AG09309 (cell line): ENCODE measurements at regions not wholly inside any gene's neighbourhood (a gene's known extent, or its start where the extent isn't known, plus 50 kb on each side); places are given as distances from the start of the nearest gene placed in this dataset.

ENCODE experiments used
- DNase-seq: peaks from one replicate; pipeline ENCODE4 v3.0.0-alpha.2; 2010; ENCODE audit warnings: low read depth
- H3K4me3 ChIP-seq: 2 replicates; pipeline ENCODE4 v1.5.1; 2011; ENCODE audit warnings: mild to moderate bottlenecking, low read depth, low read length, moderate library complexity; ENCODE audit not compliant: control insufficient read depth
- CTCF ChIP-seq: IDR thresholded peaks from 2 replicates; pipeline ENCODE4 v1.5.1; 2011; ENCODE audit warnings: mild to moderate bottlenecking, low read depth, low read length, inconsistent platforms; ENCODE audit not compliant: insufficient read depth, control insufficient read depth; ENCODE audit errors: missing control alignments

DNA sequence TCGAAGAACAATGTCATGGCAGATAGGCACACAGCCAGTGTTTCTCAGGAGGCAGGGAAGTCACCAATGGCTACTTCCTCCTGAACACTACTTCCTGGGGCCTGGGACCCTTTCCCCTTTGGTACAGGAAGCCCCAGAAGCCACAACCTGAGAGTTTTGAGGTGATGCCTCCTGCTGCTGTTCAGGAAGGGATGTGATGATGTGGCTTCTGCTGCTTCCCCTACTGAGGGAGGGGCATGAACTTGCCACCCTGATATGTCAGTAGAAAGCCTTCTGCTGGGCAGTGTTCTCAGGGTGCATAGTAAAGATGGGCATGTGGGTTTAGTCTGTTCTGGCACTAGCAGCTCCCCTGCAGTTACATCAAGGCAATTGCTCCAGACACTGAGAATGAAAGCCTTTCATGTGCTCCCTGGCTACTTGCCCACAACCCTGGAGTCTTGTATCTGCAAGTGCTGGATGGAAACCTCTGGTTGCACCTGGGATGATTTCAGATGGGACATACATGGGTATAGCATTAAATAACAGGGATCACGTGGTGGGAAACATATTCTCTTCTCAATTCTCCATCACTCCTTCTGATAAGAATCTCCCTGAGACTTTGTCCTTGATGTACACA lies 69.3 kb downstream of the ADRA2A start:
- no peak for TF ChIP-seq CTCF
- no peak for DNase-seq
- H3K4me3 ChIP-seq: no peak overlapping the region

DNA sequence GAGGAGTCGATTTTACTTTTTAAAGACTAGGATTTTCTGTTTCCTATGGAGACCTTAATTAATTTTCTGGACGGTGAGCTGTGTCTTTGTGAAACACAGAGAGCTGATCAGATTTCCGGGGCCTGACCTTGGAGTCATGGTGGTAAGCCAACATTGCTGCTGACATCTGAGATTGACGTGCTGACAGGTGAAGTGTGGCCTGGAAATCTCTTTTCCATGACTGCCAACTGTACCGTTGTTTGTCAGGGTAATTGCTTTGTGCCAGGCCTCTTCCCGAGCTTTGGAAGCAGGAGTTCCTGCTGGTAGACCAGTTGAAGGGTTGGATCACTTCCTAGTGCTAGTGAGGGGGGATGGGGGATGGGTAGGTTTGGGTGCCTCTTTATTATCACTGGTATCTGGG lies 71.2 kb downstream of the ADRA2A start:
- DNase-seq: no peak
- H3K4me3 ChIP-seq: no peak overlapping the region
- TF ChIP-seq CTCF: no peak

- no peak for DNase-seq
- no peak for TF ChIP-seq CTCF
- H3K4me3 ChIP-seq: no peak overlapping the region
These were observed 71.6 kb downstream of the ADRA2A start for GRCh38 chr10:111148440-111148839.

GRCh38 chr10:111150691-111151090 lies 73.9 kb downstream of the ADRA2A start:
- no peak for DNase-seq
- H3K4me3 ChIP-seq: no peak overlapping the region
- no peak for TF ChIP-seq CTCF

GRCh38 chr10:111151595-111152307 lies 74.9 kb downstream of the ADRA2A start:
- no peak for TF ChIP-seq CTCF
- H3K4me3 ChIP-seq: no peak overlapping the region
- DNase-seq: no peak

DNA sequence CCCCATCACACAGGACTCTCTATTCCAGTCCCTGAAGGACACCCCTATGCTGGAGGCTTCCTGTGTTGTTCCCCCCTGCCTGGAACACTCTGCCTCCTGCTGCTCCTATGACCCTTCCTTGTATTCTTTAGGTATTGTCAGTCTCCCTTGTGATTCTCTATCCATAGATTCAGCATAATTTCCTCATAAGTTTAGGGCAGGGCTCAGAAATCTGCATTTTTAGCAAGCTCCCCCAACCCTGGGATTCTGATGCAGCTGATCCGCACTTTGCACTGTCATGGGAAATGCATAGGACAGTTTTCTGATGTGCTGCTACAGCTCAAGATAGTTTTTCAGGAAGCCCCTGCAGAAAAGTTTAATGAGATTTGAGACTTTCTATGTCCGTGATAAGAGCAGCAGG lies 79.9 kb downstream of the ADRA2A start:
- H3K4me3 ChIP-seq: no peak overlapping the region
- TF ChIP-seq CTCF: no peak
- DNase-seq: no peak

DNA sequence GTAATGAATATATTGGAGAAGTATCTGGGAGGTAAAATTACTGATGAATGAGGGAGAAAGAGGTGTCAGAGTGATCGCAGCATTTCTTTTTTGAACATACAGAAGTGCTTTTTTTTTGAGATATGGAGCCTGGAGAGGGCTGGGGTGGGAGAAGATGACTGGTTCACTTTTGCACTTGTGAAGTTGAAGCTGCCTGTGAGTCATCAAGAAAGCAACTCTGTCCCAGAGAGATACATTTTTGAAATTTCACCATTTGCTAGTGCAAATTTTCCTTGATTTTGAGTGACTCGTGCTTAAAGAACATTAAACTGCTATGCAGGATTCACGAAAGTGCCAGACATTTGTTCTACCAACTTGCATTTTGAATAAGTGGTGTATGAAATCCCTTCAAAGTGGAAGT lies 81.8 kb downstream of the ADRA2A start:
- DNase-seq: no peak
- TF ChIP-seq CTCF: no peak
- H3K4me3 ChIP-seq: no peak overlapping the region
